IMR-90 (cell line): ENCODE measurements at regions not wholly inside any gene's neighbourhood (a gene's known extent, or its start where the extent isn't known, plus 50 kb on each side); places are given as distances from the start of the nearest gene placed in this dataset.

Experiments
- CEBPB ChIP-seq: IDR thresholded peaks from 2 replicates; pipeline ENCODE4 v1.6.1; 2012; ENCODE audit warnings: low read depth, low read length, improper control_type of control experiment
- MAFK ChIP-seq: IDR thresholded peaks from 2 replicates; pipeline ENCODE4 v1.6.1; 2012; ENCODE audit warnings: low read depth, low read length, improper control_type of control experiment
- MXI1 ChIP-seq: IDR thresholded peaks from 2 replicates; pipeline ENCODE4 v1.6.1; 2012; ENCODE audit warnings: low read depth, mild to moderate bottlenecking, low read length, moderate library complexity, borderline replicate concordance
- POLR2A ChIP-seq: IDR thresholded peaks from 2 replicates; pipeline ENCODE4 v1.6.1; 2012; ENCODE audit warnings: mild to moderate bottlenecking, low read depth, low read length
- RAD21 ChIP-seq: IDR thresholded peaks from 2 replicates; pipeline ENCODE4 v1.6.1; 2012; ENCODE audit warnings: low read length, improper control_type of control experiment
- RCOR1 ChIP-seq: IDR thresholded peaks from 2 replicates; pipeline ENCODE4 v1.6.1; 2012; ENCODE audit warnings: mild to moderate bottlenecking, low read length, improper control_type of control experiment; ENCODE audit not compliant: insufficient replicate concordance
- SMC3 ChIP-seq: fragments of 150-350 bp; IDR thresholded peaks from 2 replicates; pipeline ENCODE4 v1.6.1; 2016; ENCODE audit warnings: low read depth, mild to moderate bottlenecking, antibody characterized with exemption, low read length, moderate library complexity
- TF ChIP-seq, protein P1 (sequence below): conservative IDR thresholded peaks from 2 replicates; pipeline ENCODE4 v1.5.1; 2012; ENCODE audit warnings: mild to moderate bottlenecking, low read depth, low read length, improper control_type of control experiment
- TF ChIP-seq, protein P2 (sequence below): fragments of 150-350 bp; IDR thresholded peaks from 2 replicates; pipeline ENCODE4 v1.6.1; 2017; ENCODE audit warnings: mild to moderate bottlenecking, antibody characterized with exemption, low read length, low read depth

- TF ChIP-seq RAD21 (no peak), MXI1 (no peak), POLR2A (no peak), MAFK (no peak), SMC3 (no peak), CEBPB (no peak), RCOR1 (no peak)
- TF ChIP-seq, protein P1, sequence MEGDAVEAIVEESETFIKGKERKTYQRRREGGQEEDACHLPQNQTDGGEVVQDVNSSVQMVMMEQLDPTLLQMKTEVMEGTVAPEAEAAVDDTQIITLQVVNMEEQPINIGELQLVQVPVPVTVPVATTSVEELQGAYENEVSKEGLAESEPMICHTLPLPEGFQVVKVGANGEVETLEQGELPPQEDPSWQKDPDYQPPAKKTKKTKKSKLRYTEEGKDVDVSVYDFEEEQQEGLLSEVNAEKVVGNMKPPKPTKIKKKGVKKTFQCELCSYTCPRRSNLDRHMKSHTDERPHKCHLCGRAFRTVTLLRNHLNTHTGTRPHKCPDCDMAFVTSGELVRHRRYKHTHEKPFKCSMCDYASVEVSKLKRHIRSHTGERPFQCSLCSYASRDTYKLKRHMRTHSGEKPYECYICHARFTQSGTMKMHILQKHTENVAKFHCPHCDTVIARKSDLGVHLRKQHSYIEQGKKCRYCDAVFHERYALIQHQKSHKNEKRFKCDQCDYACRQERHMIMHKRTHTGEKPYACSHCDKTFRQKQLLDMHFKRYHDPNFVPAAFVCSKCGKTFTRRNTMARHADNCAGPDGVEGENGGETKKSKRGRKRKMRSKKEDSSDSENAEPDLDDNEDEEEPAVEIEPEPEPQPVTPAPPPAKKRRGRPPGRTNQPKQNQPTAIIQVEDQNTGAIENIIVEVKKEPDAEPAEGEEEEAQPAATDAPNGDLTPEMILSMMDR = no peak
- TF ChIP-seq, protein P2, sequence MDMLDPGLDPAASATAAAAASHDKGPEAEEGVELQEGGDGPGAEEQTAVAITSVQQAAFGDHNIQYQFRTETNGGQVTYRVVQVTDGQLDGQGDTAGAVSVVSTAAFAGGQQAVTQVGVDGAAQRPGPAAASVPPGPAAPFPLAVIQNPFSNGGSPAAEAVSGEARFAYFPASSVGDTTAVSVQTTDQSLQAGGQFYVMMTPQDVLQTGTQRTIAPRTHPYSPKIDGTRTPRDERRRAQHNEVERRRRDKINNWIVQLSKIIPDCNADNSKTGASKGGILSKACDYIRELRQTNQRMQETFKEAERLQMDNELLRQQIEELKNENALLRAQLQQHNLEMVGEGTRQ = no peak
These were observed 248.8 kb downstream of the PCDH7 start for GRCh38 chr4:30968926-30969325.
